IPS DF 19.7 (cell line): ENCODE measurements at regions not wholly inside any gene's neighbourhood (a gene's known extent, or its start where the extent isn't known, plus 50 kb on each side); places are given as distances from the start of the nearest gene placed in this dataset.

ENCODE experiments used
- DNase-seq: peaks from one replicate; pipeline ENCODE4 v3.0.0-alpha.2; 2013; ENCODE audit warnings: low read depth, low spot score

- no peak for DNase-seq
These were observed 144.4 kb downstream of the RMI1 start for GRCh38 chr9:84125046-84125445.

- no peak for DNase-seq
These were observed 148.9 kb downstream of the RMI1 start for GRCh38 chr9:84129529-84129928.

GRCh38 chr9:84136119-84136868, 155.7 kb downstream of the RMI1 start:
- DNase-seq, result no peak

GRCh38 chr9:84137968-84138367, 157.4 kb downstream of the RMI1 start:
- no peak for DNase-seq

DNA sequence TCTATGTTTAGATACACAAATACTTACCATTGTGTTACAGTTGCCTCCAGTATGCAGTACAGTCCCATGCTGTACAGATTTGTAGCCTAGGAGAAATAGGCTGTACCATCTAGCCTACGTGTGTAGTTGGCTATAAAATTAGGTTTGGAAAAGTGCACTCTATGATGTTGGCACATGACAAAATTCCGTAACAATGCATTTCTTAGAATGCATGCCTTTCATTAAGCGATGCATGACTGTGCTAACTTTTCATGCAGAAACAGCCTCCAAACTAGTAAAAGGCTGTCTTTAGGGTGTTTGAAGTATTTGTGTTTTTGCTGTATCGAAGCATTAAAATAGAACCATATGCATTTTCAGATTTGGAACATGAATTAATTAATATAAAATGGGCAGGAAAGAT, 157.9 kb downstream of the RMI1 start:
- no peak for DNase-seq

GRCh38 chr9:84139296-84140070, 158.9 kb downstream of the RMI1 start:
- DNase-seq, result no peak

GRCh38 chr9:84140535-84141101, 160.0 kb downstream of the RMI1 start:
- no peak for DNase-seq

GRCh38 chr9:84141741-84142370, 161.3 kb downstream of the RMI1 start:
- DNase-seq, result no peak

- no peak for DNase-seq
These were observed 164.4 kb downstream of the RMI1 start for GRCh38 chr9:84145031-84145430.

DNA sequence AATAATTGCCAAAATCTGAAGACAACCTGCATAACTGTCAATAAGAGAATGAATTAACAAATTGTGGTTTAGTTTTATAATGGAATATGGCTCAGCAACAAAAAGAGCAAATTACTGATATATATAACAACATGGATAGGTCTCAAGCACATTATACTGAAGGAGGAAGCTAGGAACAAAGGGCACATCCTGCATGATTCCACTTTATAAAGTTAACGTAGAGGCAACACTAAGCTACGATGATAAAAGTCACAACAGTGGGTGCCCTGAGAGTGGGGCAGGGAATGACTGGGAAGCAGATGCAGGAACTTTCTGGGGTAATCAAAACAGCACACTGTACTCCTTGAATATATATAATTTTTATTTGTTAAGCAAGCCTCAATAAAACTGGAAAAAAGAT, 165.2 kb downstream of the RMI1 start:
- DNase-seq, result no peak

GRCh38 chr9:84146893-84147710, 166.5 kb downstream of the RMI1 start:
- no peak for DNase-seq

DNA sequence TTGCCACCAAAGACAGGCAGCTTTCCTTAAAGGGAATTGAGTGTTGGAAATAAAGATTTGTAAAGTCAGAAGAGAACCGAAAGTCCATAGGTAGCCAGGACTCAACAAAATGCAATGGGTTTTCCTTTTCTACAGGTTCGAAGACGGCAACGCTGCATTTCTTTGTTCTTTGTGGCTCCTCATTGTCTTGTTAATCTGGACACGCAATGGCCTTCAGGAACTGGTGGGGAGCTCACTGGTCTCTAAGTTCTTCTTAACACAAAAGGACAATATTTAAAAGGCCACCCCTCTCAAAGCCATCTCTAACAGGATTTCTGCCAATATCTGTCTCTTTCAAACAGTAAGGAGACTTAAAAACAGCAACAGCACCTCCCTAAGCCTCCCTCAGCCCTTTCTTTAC, 170.6 kb downstream of the RMI1 start:
- peak; percentile 40 for DNase-seq

- DNase-seq, result no peak
These were observed 171.0 kb downstream of the RMI1 start for GRCh38 chr9:84151640-84152039.

DNA sequence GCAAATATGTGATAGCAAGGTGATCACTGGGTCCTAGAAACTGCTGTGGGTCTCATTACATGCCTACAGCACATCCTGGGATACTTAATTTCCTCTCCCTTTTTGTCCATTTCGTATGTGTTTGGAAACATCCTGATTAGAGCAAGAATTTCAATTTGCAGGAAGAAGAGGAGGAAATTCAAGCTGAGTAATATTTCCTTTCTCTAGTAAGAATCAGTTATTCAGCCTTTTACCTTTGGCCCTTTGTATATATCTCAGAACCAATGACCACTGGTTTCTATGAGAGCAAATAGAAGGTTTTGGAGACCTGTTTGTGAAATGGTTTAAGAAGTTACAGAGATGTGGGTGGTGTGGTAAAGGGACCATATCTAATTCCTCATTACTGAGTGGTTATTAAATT, 171.6 kb downstream of the RMI1 start:
- DNase-seq, result no peak

GRCh38 chr9:84153885-84154284, 173.3 kb downstream of the RMI1 start:
- DNase-seq, result no peak

DNA sequence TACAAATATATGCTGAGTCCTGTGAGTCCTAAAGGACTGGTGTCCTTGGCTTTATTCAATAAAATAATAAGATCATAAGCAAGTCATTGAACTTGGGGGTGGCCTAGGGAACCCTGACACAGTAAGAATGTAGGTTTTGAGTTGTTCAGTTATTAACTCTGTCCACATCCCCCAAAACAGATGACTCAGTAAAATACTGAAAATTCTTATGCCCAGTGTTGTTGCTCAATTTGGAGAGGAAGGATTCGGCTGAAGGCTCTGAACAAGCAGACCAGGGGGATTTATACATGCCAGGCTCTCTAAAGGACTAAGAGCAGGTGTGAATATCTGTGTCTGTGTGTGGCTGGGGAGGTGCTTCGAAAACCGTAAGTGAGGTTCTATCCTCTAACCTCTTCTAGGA, 173.7 kb downstream of the RMI1 start:
- DNase-seq, result no peak

DNA sequence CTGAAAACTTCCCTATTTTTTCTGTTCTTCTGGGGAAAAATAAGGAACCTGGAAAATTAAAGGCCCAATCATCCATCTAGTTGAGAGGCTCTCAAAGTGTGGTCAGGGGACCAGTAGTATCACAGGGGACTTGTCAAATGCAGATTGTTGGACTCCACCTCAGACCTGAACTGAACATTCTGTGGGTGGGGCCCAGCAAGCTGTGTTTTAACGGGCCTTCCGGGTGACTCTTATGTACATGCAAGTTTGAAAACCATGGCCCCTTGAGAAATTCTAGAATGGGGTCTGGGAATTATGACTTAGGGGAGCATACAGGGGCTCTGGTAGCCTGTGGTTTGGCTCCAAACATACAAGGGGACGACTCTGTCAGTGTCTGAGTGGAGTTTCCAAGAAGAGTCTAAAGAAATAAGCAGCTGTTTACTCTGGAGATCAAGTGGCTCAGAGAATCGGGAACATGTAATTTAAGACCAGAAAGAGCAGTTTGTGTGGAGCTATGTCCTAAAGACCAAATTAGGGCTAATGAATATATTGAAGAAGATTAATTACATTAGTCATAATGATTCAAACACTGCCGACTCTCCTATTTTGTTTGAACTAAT, 177.4 kb downstream of the SLC28A3 start:
- no peak for DNase-seq

- no peak for DNase-seq
These were observed 173.7 kb downstream of the SLC28A3 start for GRCh38 chr9:84166891-84167290.

DNA sequence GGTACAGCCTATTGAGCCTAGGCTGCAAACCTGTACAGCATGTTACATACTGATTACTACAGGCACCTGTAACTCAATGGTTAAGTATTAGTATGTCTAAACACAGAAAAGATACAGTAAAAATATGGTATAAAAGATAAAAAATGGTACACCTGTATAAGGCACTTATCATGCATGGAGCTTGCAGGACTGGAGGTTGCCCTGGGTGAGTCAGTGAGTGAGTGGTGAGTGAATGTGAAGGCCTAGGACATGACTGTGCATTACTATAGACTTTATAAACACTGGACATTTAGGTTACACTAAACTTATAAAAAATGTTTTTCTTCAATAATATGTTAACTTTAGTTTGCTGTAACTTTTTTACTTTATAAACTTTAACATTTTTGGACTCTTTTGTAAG, 171.3 kb downstream of the SLC28A3 start:
- no peak for DNase-seq

- DNase-seq, result no peak
These were observed 169.9 kb downstream of the SLC28A3 start for GRCh38 chr9:84170521-84171141.

DNA sequence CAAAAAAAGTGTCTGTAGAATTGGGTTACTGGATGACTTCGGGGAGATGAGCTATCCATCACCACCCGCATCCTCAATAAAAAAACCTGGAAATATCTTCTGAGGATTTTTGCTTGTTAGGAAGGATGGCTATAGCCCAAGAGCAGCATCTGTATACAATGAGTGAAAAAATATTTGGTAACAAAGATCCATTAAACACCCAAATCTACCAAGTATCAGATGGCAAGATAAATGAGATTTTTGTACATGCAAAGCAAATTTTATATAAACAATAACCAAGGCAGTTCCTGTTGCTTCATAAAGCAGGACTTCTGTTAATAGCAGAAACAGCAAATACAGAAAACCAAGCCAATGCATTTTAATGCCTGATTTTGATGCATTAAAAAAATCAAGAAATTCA, 166.6 kb downstream of the SLC28A3 start:
- no peak for DNase-seq
